ENCODE measurements at regions not wholly inside any gene's neighbourhood (a gene's known extent, or its start where the extent isn't known, plus 50 kb on each side); places are given as distances from the start of the nearest gene placed in this dataset.
"Not testable (repeated sequence)": the region's sequence is repeated elsewhere in the genome, so short reads cannot be mapped to it uniquely, and the experiment has no call there.

GRCh38 chr14:101078170-101078891 lies 174.8 kb upstream of the RTL1 start:
- no peak for DNase-seq (ENCODE audit: low read depth)

GRCh38 chr14:101078892-101079221 lies 175.3 kb upstream of the RTL1 start:
- no peak for DNase-seq (ENCODE audit: low read depth)

GRCh38 chr14:101080922-101081593 lies 177.5 kb upstream of the RTL1 start:
- no peak for DNase-seq (ENCODE audit: low read depth)

- no peak for DNase-seq (ENCODE audit: low read depth)
These were observed 178.5 kb upstream of the RTL1 start for GRCh38 chr14:101082036-101082435.

DNA sequence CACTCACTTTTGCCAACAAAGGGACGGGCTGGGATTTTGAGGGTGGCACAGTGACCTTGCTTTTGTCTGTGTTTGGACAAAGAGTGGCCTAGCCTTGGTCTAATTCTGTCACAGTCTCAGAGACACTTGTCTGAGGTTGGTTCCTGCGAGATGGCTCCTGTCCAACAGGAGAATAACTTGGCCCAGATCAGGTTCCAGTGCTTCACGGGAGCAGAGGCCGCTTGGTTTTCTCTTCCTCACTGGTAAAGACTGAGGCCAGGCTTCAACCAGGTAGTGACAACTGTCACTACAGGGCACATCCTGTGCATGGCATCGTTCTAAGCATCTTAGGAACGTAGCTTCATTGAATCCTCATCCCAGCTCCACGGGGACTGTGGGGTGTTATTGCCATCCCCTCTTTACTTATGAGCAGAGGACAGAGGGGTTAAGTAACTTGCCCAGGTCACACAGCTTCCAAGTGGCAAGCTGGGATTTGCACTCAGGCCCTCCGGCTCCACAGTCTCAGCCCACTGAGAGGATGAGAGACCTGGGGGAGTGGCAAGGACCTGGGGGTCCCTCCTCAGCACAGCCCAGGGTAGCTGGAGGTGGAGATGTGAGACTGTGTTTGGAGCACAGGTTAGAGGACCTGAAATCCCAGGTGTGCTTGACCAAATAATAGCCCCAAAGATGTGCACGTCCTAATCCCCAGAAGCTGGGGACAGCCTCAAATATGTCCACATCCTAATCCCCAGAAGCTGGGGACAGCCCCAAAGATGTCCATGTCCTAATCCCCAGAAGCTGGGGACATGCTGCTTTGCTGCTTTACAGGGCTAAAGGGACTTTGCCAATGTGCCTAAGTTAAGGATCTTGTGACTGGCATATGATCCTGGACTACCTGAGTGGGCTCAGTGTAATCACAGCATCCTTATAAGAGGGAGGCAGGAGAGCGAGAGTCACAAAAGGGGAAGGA lies 179.2 kb upstream of the RTL1 start:
- no peak for DNase-seq (ENCODE audit: low read depth)

GRCh38 chr14:101083564-101084435 lies 180.3 kb upstream of the RTL1 start:
- DNase-seq (ENCODE audit: low read depth), result no peak

DNA sequence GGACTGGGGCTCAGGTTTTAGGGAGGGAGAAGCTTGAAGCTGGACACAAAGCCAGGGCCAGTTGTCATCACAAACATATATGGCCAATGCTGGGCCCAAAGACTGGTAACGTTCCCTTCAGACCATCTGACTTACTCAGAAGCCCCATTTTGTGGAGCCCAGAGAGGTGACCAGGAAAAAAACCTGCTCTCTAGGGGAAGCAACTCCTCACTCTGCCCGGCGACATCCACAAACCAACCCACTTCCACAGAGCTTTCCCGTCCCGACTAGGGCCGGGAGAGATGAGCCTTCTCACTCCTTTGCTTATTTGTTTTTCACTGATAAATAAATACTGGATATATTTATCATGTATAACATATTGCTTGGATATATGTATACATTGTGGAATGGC lies 180.9 kb upstream of the RTL1 start:
- no peak for DNase-seq (ENCODE audit: low read depth)

GRCh38 chr14:101086926-101087325 lies 183.4 kb upstream of the RTL1 start:
- DNase-seq (ENCODE audit: low read depth), result no peak

DNA sequence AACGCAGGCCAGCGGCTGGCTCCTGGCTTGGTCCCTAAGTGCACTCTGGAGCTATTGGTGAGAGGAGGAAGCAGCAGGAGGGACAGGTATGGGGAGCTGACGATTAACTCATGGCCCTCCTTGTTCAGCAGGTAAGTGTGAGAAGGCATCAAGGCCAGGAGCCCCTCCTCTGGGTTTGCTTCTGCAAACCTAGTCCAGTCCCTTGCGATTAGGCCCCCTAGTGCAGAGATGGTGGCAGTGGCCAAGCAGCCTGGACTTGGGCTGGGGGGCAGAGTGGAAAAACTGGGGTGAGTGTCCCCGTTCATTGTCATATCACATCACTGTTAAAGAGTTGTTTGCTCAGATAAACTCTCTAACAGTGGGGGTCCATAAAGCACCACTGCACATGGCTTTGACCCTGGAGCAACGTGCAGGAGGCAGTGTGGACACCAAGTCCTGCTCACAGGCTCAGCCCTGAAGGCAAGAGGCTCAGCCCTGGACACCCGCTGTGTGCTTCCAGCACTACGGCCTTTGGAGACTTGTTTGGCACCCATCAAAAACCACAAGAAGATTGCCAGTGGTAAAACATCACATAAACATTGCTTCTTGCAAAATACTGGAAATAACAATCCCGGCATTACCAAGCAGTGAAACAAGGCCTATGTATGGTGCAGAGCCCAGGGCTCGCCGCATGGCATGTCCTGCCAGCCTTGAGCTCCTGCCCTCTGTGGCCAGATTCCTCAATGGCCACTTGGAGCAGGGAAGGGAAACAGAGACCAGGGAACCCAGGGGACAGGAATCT lies 184.3 kb upstream of the RTL1 start:
- DNase-seq (ENCODE audit: low read depth), result no peak

DNA sequence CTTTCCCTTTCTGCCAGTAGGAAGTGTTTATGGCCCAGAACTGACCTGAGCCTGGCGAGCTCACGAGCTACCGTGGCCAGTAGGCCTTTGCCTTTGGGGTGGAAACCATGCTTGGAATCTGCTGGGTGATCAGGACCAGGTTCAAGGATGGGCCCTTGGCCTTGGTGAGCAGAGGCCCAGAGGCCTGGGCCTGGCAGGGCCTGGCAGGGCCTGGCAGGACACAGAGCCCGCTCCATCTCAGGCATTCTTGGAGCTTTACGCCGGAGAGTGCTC lies 184.8 kb upstream of the RTL1 start:
- no peak for DNase-seq (ENCODE audit: low read depth)

GRCh38 chr14:101088714-101089113 lies 185.2 kb upstream of the RTL1 start:
- DNase-seq (ENCODE audit: low read depth), result no peak

DNA sequence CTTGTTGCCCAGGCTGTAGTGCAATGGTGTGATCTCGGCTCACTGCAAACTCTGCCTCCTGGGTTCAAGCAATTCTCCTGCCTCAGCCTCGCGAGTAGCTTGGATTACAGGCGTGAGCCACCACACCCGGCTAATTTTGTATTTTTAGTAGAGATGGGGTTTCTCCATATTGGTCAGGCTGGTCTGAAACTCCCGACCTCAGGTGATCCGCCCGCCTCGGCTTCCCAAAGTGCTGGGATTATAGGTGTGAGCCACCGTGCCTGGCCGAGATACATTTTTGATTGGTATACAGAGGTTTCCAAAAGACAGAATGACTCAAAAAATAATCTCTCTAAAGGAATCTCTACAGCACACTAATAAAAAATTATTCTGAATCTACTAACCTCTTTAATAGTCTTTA lies 187.0 kb upstream of the RTL1 start:
- DNase-seq (ENCODE audit: low read depth), result not testable (repeated sequence)

- no peak for DNase-seq (ENCODE audit: low read depth)
These were observed 187.5 kb upstream of the RTL1 start for GRCh38 chr14:101090976-101091375.

DNA sequence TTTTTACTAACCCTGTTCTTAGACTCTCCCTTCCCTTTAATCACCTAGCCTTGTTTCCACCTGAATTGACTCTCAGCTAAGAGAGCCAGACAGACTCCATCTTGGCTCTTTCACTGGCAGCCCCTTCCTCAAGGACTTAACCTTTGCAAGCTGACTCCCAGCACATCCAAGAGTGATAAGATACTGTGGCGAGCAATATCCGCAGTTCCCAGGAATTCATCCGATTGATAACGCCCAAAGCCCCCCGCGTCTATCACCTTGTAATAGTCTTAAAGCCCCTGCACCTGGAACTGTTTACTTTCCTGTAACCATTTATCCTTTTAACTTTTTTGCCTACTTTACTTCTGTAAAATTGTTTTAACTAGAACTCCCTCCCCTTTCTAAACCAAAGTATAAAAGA lies 191.4 kb upstream of the RTL1 start:
- DNase-seq (ENCODE audit: low read depth), result not testable (repeated sequence)

DNA sequence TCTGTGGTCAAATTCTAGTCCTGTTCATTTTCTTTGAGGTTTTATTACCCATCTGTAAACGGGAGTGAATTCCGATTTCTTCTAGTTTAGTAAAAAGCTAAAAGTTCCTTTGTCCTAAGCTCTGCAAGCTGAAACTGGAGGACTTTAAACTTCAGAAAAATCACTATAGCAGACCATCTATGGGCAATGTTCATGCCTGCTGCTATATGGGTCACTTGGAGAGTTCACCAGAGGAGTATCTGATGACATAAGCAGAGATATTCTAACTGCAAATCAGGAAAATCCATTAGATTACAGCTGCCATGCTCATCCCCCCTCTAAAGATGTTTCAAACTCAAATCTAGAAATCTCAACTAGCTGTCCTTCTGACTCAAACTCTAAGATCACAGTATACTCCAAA lies 193.0 kb upstream of the RTL1 start:
- no peak for DNase-seq (ENCODE audit: low read depth)

DNA sequence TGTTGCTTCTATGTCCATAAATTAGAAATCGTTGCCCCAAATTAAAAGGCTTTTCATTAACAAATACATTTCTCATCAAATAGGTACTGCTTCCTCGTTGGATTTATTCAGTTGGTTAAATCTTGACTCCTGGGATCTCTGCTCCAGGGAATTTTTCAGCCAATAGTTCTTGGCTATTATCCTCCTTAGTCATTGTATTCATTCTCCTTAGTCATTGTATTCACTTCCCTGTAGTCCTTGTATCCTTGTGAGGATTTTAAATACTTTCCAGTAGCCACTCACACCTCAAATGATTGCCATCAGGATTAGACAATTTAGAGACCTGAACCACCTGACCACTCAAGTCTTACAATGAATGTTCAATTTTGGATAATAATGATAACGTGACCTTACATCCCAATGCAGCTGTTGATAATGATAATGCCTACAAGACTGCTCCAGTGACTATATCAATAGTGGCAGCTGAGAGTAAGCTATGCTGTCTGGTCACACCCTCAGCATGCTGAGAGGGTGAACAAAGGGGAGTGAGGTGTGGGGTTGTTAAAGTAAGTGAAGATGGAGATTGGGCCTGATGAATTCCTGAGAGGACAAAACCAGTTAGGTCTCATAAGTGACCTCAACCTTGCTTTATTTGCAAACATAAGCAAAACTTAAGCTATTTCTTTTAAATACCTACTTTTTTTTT lies 193.7 kb upstream of the RTL1 start:
- DNase-seq (ENCODE audit: low read depth), result no peak

- no peak for DNase-seq (ENCODE audit: low read depth)
These were observed 194.7 kb upstream of the RTL1 start for GRCh38 chr14:101098177-101098576.

DNA sequence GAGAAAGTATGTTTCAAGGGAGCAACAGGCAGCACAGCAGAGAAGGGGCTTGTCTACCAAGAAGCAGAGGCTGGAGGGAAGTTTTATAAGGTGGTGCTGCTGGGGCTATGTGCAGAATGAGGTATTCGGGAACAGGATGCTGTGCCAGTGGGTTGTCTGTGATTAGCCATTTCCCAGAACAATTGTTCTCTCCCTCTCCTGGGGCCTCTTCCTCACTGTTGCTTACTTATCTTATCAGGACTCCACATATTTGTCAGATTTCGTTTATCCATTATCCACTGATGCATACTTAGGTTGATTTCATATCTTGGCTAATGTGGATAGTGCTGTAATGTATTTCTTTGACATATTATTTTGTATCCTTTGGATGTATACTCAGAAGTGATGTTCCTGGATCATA lies 195.1 kb upstream of the RTL1 start:
- DNase-seq (ENCODE audit: low read depth), result no peak

- DNase-seq (ENCODE audit: low read depth), result no peak
These were observed 198.0 kb upstream of the RTL1 start for GRCh38 chr14:101101456-101102056.

- DNase-seq (ENCODE audit: low read depth), result no peak
These were observed 199.4 kb upstream of the RTL1 start for GRCh38 chr14:101102875-101103274.

All from forelimb muscle (tissue), 1 donor.